MCF 10A (cell line): ENCODE measurements at regions not wholly inside any gene's neighbourhood (a gene's known extent, or its start where the extent isn't known, plus 50 kb on each side); places are given as distances from the start of the nearest gene placed in this dataset.

ENCODE experiments used
- BruUV-seq: library from RNA; stranded (reverse); fragments of 400-500 nt; replicated peaks from 2 replicates; lab custom pipeline; 2021; lab: Mats Ljungman, UMichigan
- CTCF ChIA-PET: fragments of 300-600 bp; sonication (Branson Sonifier 250); formaldehyde crosslinking; extraction: SDS; loops from one replicate; lab custom pipeline; 2021; ENCODE audit warnings: antibody characterized with exemption, inconsistent platforms; lab: Yijun Ruan, JAX
- POLR2A ChIA-PET: fragments of 300-600, 350-650 bp; sonication (Branson Sonifier 250); formaldehyde crosslinking; extraction: SDS; loops from one replicate; lab custom pipeline; 2020; ENCODE audit warnings: antibody characterized with exemption, inconsistent platforms; lab: Yijun Ruan, JAX
- DNase-seq: peaks from one replicate; pipeline ENCODE4 v3.0.0-alpha.2; 2018; ENCODE audit not compliant: unreplicated experiment
- H3K27ac Mint-ChIP-seq: one replicate; pipeline ENCODE4 v1.8.0; 2022; ENCODE audit warnings: mild to moderate bottlenecking, low read depth, mixed read lengths; ENCODE audit not compliant: unreplicated experiment
- H3K27me3 Mint-ChIP-seq: one replicate; pipeline ENCODE4 v1.8.0; 2022; ENCODE audit warnings: mixed read lengths; ENCODE audit not compliant: insufficient read depth, unreplicated experiment
- H3K36me3 Mint-ChIP-seq: one replicate; pipeline ENCODE4 v1.8.0; 2022; ENCODE audit warnings: mild to moderate bottlenecking, moderate library complexity, mixed read lengths; ENCODE audit not compliant: insufficient read depth, unreplicated experiment
- H3K4me1 Mint-ChIP-seq: one replicate; pipeline ENCODE4 v1.8.0; 2022; ENCODE audit warnings: mixed read lengths; ENCODE audit not compliant: insufficient read depth, unreplicated experiment
- H3K4me3 Mint-ChIP-seq: one replicate; pipeline ENCODE4 v1.8.0; 2022; ENCODE audit warnings: mild to moderate bottlenecking, moderate library complexity, mixed read lengths; ENCODE audit not compliant: unreplicated experiment
- H3K9me3 Mint-ChIP-seq: one replicate; pipeline ENCODE4 v1.8.0; 2022; ENCODE audit warnings: mixed read lengths; ENCODE audit not compliant: unreplicated experiment
- intact Hi-C: fragments of 100-400 bp; cut with micrococcal nuclease; formaldehyde crosslinking; loops from 2 replicates; pipeline ENCODE4 v1.14.1; 2022
- TF ChIP-seq, protein P1 (sequence below): fragments of 200-600 bp; IDR thresholded peaks from one replicate; pipeline ENCODE4 v1.8.0; 2022; ENCODE audit warnings: antibody characterized with exemption, mild to moderate bottlenecking; ENCODE audit not compliant: unreplicated experiment

DNA sequence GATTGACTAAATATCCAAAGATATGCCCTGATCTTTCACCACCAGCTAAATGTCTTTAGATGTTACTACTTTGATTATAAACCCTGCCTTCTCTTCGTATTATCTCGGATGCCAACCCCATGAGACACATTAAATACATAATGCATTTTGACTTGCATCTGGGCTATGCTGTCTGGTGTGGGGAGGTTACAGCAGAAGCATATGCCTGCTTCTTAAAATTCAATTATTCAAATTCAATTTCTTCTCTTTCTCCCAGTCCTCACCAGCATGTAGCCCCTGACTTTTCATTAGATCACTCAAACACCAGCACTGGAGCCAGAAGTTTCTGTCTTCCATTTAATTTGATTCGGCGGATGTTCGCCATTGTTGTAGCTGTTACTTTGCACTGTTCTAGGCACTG lies 360.7 kb upstream of the CAMK1G start:
- ChIA-PET CTCF (interaction anchor here (0.8 to 4.7 kb wide), 7 partner anchors 15 to 574 kb away, joined by 3 to 29 read pairs (median 6); no protein-coding TSS in a partner anchor), POLR2A (interaction anchor here (0.5 to 1.8 kb wide), 2 partner anchors 62 to 132 kb away, joined by 3 to 5 read pairs; no protein-coding TSS in a partner anchor)
- Mint-ChIP-seq H3K27ac (no peak overlapping the region), H3K4me1 (no peaks in the 10 kb centered on the region), H3K4me3 (no peak overlapping the region), H3K9me3 (peaks cover 6% of the 10 kb centered on the region), H3K27me3 (no peaks in the 10 kb centered on the region), H3K36me3 (no peaks in the 10 kb centered on the region)
- TF ChIP-seq, protein P1, sequence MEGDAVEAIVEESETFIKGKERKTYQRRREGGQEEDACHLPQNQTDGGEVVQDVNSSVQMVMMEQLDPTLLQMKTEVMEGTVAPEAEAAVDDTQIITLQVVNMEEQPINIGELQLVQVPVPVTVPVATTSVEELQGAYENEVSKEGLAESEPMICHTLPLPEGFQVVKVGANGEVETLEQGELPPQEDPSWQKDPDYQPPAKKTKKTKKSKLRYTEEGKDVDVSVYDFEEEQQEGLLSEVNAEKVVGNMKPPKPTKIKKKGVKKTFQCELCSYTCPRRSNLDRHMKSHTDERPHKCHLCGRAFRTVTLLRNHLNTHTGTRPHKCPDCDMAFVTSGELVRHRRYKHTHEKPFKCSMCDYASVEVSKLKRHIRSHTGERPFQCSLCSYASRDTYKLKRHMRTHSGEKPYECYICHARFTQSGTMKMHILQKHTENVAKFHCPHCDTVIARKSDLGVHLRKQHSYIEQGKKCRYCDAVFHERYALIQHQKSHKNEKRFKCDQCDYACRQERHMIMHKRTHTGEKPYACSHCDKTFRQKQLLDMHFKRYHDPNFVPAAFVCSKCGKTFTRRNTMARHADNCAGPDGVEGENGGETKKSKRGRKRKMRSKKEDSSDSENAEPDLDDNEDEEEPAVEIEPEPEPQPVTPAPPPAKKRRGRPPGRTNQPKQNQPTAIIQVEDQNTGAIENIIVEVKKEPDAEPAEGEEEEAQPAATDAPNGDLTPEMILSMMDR: no peak
- DNase-seq: no peak
- intact Hi-C loops: no loop called here
- no TSS peak for BruUV-seq

GRCh38 chr1:209223791-209224190 lies 359.7 kb upstream of the CAMK1G start:
- DNase-seq: no peak
- no TSS peak for BruUV-seq
- Mint-ChIP-seq H3K36me3 (no peaks in the 10 kb centered on the region), H3K9me3 (peaks cover 6% of the 10 kb centered on the region), H3K27ac (no peak overlapping the region), H3K4me3 (no peak overlapping the region), H3K4me1 (peaks cover under 1% of the 10 kb centered on the region), H3K27me3 (no peaks in the 10 kb centered on the region)
- TF ChIP-seq, protein P1: no peak
- ChIA-PET CTCF (interaction anchor here (0.6 to 4.7 kb wide), 8 partner anchors 14 to 574 kb away, joined by 3 to 29 read pairs (median 6); no protein-coding TSS in a partner anchor), POLR2A (interaction anchor here (1.8 kb wide), 1 partner anchor 131 kb away, joined by 5 read pairs; no protein-coding TSS in a partner anchor)
- intact Hi-C loops: no loop called here

DNA sequence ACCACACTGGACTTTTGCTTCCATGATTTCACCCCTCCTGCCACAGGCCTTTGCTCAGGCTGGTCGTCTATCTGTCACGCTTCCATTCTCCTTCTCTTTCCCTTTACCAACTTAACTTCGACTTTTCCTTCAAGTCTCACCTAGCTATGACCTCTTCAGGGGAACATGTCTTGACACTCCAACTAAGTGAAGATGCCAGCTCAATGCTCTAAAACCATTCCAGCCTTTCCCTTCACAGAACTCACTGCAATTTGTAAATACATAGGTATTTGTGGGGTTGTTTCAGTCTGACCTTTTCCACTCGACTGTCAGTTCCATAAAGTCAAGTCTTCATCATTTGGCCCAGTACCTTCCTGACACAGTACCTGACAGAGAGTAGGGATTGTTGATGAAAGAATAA lies 358.6 kb upstream of the CAMK1G start:
- Mint-ChIP-seq H3K27me3 (no peaks in the 10 kb centered on the region), H3K9me3 (peaks cover 6% of the 10 kb centered on the region), H3K27ac (no peak overlapping the region), H3K36me3 (no peaks in the 10 kb centered on the region), H3K4me3 (no peak overlapping the region), H3K4me1 (peaks cover 11% of the 10 kb centered on the region)
- no TSS peak for BruUV-seq
- TF ChIP-seq, protein P1: no peak
- DNase-seq: no peak
- ChIA-PET CTCF (interaction anchor here (0.6 to 4.7 kb wide), 4 partner anchors 18 to 436 kb away, joined by 3 to 29 read pairs (median 16); no protein-coding TSS in a partner anchor), POLR2A (no interaction called here)
- intact Hi-C loops: no loop called here

DNA sequence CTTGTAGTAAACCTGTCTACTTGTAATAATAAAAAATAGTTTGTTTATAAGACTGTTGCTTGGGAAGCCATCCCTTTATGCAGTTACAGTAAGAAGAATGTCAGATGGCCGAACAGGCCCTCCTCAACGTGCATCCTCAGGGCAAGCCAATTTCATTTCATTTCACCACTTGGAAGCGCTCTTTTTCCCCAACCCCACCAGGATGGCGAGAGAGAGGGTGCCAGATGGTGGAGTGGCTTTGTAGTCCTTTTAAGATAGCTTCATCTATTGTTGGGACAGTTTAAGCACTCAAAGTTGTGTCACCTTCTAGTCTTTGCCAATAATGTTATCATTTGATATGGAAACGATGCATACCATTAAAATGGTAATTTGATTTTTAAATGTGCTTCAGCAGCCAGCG lies 356.3 kb upstream of the CAMK1G start:
- CTCF ChIA-PET: interaction anchor here (0.6 to 4.7 kb wide), 7 partner anchors 19 to 982 kb away, joined by 3 to 49 read pairs (median 4); no protein-coding TSS in a partner anchor
- Mint-ChIP-seq H3K27ac (no peak overlapping the region), H3K9me3 (peaks cover 12% of the 10 kb centered on the region), H3K36me3 (no peaks in the 10 kb centered on the region), H3K4me1 (peaks cover 13% of the 10 kb centered on the region), H3K4me3 (no peak overlapping the region), H3K27me3 (no peaks in the 10 kb centered on the region)
- no TSS peak for BruUV-seq
- intact Hi-C loops: no loop called here
- POLR2A ChIA-PET: interaction anchor here (1.0 to 3.4 kb wide), 3 partner anchors 24 to 201 kb away, joined by 3 to 23 read pairs (median 6); no protein-coding TSS in a partner anchor
- no peak for DNase-seq
- TF ChIP-seq, protein P1: no peak
